ENCODE measurements at regions not wholly inside any gene's neighbourhood (a gene's known extent, or its start where the extent isn't known, plus 50 kb on each side); places are given as distances from the start of the nearest gene placed in this dataset.

- Histone ChIP-seq H3K4me3 (ENCODE audit: low read depth, low read length) (no peak overlapping the region), H3K27me3 (replicated peaks) (no peaks in the 10 kb centered on the region), H3K27ac (no peak overlapping the region), H3K36me3 (replicated peaks) (no peaks in the 10 kb centered on the region)
- peak; percentile 14 for DNase-seq
- in situ Hi-C loops (cut with HindIII; ENCODE audit: low pct_ligation_motif_present, low sequenced_read_pairs), result no loop called here
- no peak for TF ChIP-seq CTCF (IDR thresholded peaks at IDR 0.05; ENCODE audit: low read depth, low read length, missing control alignments)
Observed at GRCh38 chr1:221011145-221011544, 131.9 kb downstream of the HLX start.

- in situ Hi-C loops (cut with HindIII; ENCODE audit: low pct_ligation_motif_present, low sequenced_read_pairs), result no loop called here
Observed at GRCh38 chr1:221012120-221012519, 132.9 kb downstream of the HLX start.

GRCh38 chr1:221013691-221014660 is 134.7 kb downstream of the HLX start:
- in situ Hi-C loops (cut with HindIII; ENCODE audit: low pct_ligation_motif_present, low sequenced_read_pairs), result no loop called here
- TF ChIP-seq CTCF (IDR thresholded peaks at IDR 0.05; ENCODE audit: low read depth, low read length, missing control alignments), result no peak
- Histone ChIP-seq H3K27ac (no peak overlapping the region), H3K36me3 (replicated peaks) (no peaks in the 10 kb centered on the region), H3K27me3 (replicated peaks) (no peaks in the 10 kb centered on the region), H3K4me3 (ENCODE audit: low read depth, low read length) (no peak overlapping the region)
- DNase-seq, result no peak

More at GRCh38 chr1:221012120-221012519, 132.9 kb downstream of the HLX start:
- DNase-seq, result no peak
- Histone ChIP-seq H3K27ac (no peak overlapping the region), H3K4me3 (ENCODE audit: low read depth, low read length) (no peak overlapping the region), H3K36me3 (replicated peaks) (no peaks in the 10 kb centered on the region), H3K27me3 (replicated peaks) (no peaks in the 10 kb centered on the region)
- no peak for TF ChIP-seq CTCF (IDR thresholded peaks at IDR 0.05; ENCODE audit: low read depth, low read length, missing control alignments)

- TF ChIP-seq CTCF (IDR thresholded peaks at IDR 0.05; ENCODE audit: low read depth, low read length, missing control alignments), result no peak
- Histone ChIP-seq H3K4me3 (ENCODE audit: low read depth, low read length) (no peak overlapping the region), H3K36me3 (replicated peaks) (no peaks in the 10 kb centered on the region), H3K27ac (no peak overlapping the region), H3K27me3 (replicated peaks) (no peaks in the 10 kb centered on the region)
- in situ Hi-C loops (cut with HindIII; ENCODE audit: low pct_ligation_motif_present, low sequenced_read_pairs), result no loop called here
- DNase-seq, result no peak
Observed at GRCh38 chr1:221015159-221015790, 136.0 kb downstream of the HLX start.

GRCh38 chr1:221016751-221017150 is 137.5 kb downstream of the HLX start:
- no peaks in the 10 kb centered on the region for H3K27me3 ChIP-seq (replicated peaks)
- no peak for TF ChIP-seq CTCF (IDR thresholded peaks at IDR 0.05; ENCODE audit: low read depth, low read length, missing control alignments)
- no peak overlapping the region for H3K27ac ChIP-seq
- H3K36me3 ChIP-seq (replicated peaks), result no peaks in the 10 kb centered on the region
- no peak overlapping the region for H3K4me3 ChIP-seq (ENCODE audit: low read depth, low read length)
- no peak for DNase-seq
- in situ Hi-C loops (cut with HindIII; ENCODE audit: low pct_ligation_motif_present, low sequenced_read_pairs), result no loop called here
